Thyroid gland (tissue), 4 donors: ENCODE measurements at regions not wholly inside any gene's neighbourhood (a gene's known extent, or its start where the extent isn't known, plus 50 kb on each side); places are given as distances from the start of the nearest gene placed in this dataset.

ENCODE experiments used
- DNase-seq, 2 donors: peaks; one replicate each; pipeline ENCODE4 v3.0.0-alpha.2; 2019
- H3K27ac ChIP-seq, 3 donors: fragments of 200-600 bp; sonication (generic); 1 replicate in 2 of 3; 2 replicates in 1 of 3; pipeline ENCODE4 v1.5.1; 2016 to 2019; ENCODE audit warnings: mild to moderate bottlenecking in 1 of 3, moderate library complexity in 1 of 3
- H3K27me3 ChIP-seq: fragments of 200-600 bp; sonication (generic); one replicate; pipeline ENCODE4 v1.5.1; 2019
- H3K36me3 ChIP-seq, 2 donors: fragments of 200-600 bp; sonication (generic); one replicate each; pipeline ENCODE4 v1.5.1; 2016 to 2019
- H3K4me1 ChIP-seq, 2 donors: fragments of 200-600 bp; sonication (generic); one replicate each; pipeline ENCODE4 v1.5.1; 2017 to 2019
- H3K4me3 ChIP-seq, 3 donors: fragments of 200-600 bp; sonication (generic); replicated peaks in 1 of 3; 1 replicate in 2 of 3; 2 replicates in 1 of 3; pipeline ENCODE4 v1.5.1; 2016; ENCODE audit warnings: mild to moderate bottlenecking in 1 of 3
- H3K9me3 ChIP-seq: fragments of 200-600 bp; sonication (generic); one replicate; pipeline ENCODE4 v1.5.1; 2017
- POLR2A ChIP-seq, 2 donors: fragments of 450-650 bp; IDR thresholded peaks; one replicate each; pipeline ENCODE4 v1.6.1; 2017; ENCODE audit warnings: antibody characterized with exemption in 2 of 2, mild to moderate bottlenecking in 2 of 2, moderate library complexity in 1 of 2
- WGBS, 2 donors: methylation state at CpG; one replicate each; pipeline ENCODE4 v1.1.5; 2017; 5-methylcytosine and 5-hydroxymethylcytosine counted together
- intact Hi-C: fragments of 100-400 bp; cut with DNase I; formaldehyde crosslinking; loops from one replicate; pipeline ENCODE4 v1.15.1; 2023
- TF ChIP-seq, protein P1 (sequence below), 6 experiments: fragments of 200-600 bp in 3 of 6; fragments of 450-650 bp in 3 of 6; sonication (generic) in 3 of 6; IDR thresholded peaks; one replicate each; pipeline ENCODE4 v1.5.1; 2016 to 2019; ENCODE audit warnings: antibody characterized with exemption in 6 of 6, mild to moderate bottlenecking in 2 of 6, inconsistent platforms in 1 of 6, moderate library complexity in 1 of 6

- no peaks in the 10 kb centered on the region for H3K9me3 ChIP-seq
- no peaks in the 10 kb centered on the region for H3K36me3 ChIP-seq
- intact Hi-C loops: no loop called here
- no peaks in the 10 kb centered on the region for H3K4me1 ChIP-seq
- no peak overlapping the region for H3K27ac ChIP-seq
- H3K27me3 ChIP-seq: no peaks in the 10 kb centered on the region
- H3K4me3 ChIP-seq: no peak overlapping the region
- WGBS, 2 donors: 77 to 84% methylated on average over 2 of the region's 2 CpGs
- TF ChIP-seq POLR2A (IDR thresholded peaks at IDR 0.05): no peak
- TF ChIP-seq, protein P1, sequence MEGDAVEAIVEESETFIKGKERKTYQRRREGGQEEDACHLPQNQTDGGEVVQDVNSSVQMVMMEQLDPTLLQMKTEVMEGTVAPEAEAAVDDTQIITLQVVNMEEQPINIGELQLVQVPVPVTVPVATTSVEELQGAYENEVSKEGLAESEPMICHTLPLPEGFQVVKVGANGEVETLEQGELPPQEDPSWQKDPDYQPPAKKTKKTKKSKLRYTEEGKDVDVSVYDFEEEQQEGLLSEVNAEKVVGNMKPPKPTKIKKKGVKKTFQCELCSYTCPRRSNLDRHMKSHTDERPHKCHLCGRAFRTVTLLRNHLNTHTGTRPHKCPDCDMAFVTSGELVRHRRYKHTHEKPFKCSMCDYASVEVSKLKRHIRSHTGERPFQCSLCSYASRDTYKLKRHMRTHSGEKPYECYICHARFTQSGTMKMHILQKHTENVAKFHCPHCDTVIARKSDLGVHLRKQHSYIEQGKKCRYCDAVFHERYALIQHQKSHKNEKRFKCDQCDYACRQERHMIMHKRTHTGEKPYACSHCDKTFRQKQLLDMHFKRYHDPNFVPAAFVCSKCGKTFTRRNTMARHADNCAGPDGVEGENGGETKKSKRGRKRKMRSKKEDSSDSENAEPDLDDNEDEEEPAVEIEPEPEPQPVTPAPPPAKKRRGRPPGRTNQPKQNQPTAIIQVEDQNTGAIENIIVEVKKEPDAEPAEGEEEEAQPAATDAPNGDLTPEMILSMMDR (IDR thresholded peaks at IDR 0.05): no peak
- DNase-seq: no peak
Measured at GRCh38 chr1:83619170-83619896, 379.6 kb downstream of the TTLL7 start.

- no peaks in the 10 kb centered on the region for H3K27me3 ChIP-seq
- intact Hi-C loops: no loop called here
- H3K4me1 ChIP-seq: no peaks in the 10 kb centered on the region
- DNase-seq: no peak
- H3K27ac ChIP-seq: no peak overlapping the region
- no peak overlapping the region for H3K4me3 ChIP-seq
- WGBS, 2 donors: 85 to 88% methylated on average over 7 of the region's 7 CpGs
- H3K9me3 ChIP-seq: no peaks in the 10 kb centered on the region
- TF ChIP-seq POLR2A (IDR thresholded peaks at IDR 0.05): no peak
- TF ChIP-seq, protein P1 (IDR thresholded peaks at IDR 0.05): no peak
- H3K36me3 ChIP-seq: no peaks in the 10 kb centered on the region
Measured at GRCh38 chr1:83617883-83618282, 381.0 kb downstream of the TTLL7 start.

GRCh38 chr1:83615370-83615769, 383.6 kb downstream of the TTLL7 start:
- no peak overlapping the region for H3K27ac ChIP-seq
- TF ChIP-seq, protein P1 (IDR thresholded peaks at IDR 0.05): no peak
- TF ChIP-seq POLR2A (IDR thresholded peaks at IDR 0.05): no peak
- DNase-seq: no peak
- H3K36me3 ChIP-seq: no peaks in the 10 kb centered on the region
- intact Hi-C loops: no loop called here
- no peaks in the 10 kb centered on the region for H3K27me3 ChIP-seq
- H3K9me3 ChIP-seq: no peaks in the 10 kb centered on the region
- no peaks in the 10 kb centered on the region for H3K4me1 ChIP-seq
- WGBS, 2 donors: 93 to 97% methylated on average over 2 of the region's 2 CpGs
- H3K4me3 ChIP-seq: no peak overlapping the region

GRCh38 chr1:83606416-83606955, 392.4 kb downstream of the TTLL7 start:
- no peaks in the 10 kb centered on the region for H3K4me1 ChIP-seq
- no peak overlapping the region for H3K4me3 ChIP-seq
- TF ChIP-seq, protein P1 (IDR thresholded peaks at IDR 0.05): no peak
- no peak for TF ChIP-seq POLR2A (IDR thresholded peaks at IDR 0.05)
- no peaks in the 10 kb centered on the region for H3K36me3 ChIP-seq
- no peaks in the 10 kb centered on the region for H3K9me3 ChIP-seq
- intact Hi-C loops: no loop called here
- no peak overlapping the region for H3K27ac ChIP-seq
- H3K27me3 ChIP-seq: no peaks in the 10 kb centered on the region
- WGBS, 2 donors: 92% methylated on average over 4 of the region's 4 CpGs
- DNase-seq: no peak

DNA sequence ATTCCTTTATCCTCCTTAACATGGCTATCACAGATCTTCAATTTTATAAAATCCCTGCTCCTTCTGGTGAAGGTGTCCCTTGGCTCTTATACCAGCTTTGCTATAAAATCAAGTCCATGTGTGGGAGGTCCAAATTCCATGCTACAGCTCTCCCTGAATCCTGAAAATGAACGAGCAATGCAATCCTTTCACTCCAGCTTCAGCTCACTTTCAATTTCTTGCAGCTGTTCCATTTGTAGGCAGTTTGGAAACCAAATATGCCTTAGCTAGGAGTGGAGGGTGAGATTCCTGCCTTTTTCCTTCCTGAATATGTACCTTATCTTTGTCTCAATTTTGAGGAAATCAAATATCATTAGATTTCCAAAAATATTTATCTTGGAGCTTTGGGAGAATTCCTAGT, 402.6 kb downstream of the TTLL7 start:
- Histone ChIP-seq H3K9me3 (no peaks in the 10 kb centered on the region), H3K4me3 (no peak overlapping the region), H3K27ac (no peak overlapping the region), H3K27me3 (no peaks in the 10 kb centered on the region), H3K4me1 (no peaks in the 10 kb centered on the region), H3K36me3 (no peaks in the 10 kb centered on the region)
- WGBS, 2 donors: 70 to 71% methylated on average over 1 of the region's 1 CpG
- no peak for DNase-seq
- TF ChIP-seq POLR2A (IDR thresholded peaks at IDR 0.05): no peak
- TF ChIP-seq, protein P1 (IDR thresholded peaks at IDR 0.05): no peak
- intact Hi-C loops: no loop called here
